ENCODE measurements at regions not wholly inside any gene's neighbourhood (a gene's known extent, or its start where the extent isn't known, plus 50 kb on each side); places are given as distances from the start of the nearest gene placed in this dataset.
"Not testable (repeated sequence)": the region's sequence is repeated elsewhere in the genome, so short reads cannot be mapped to it uniquely, and the experiment has no call there.

GRCh38 chr4:123536225-123536624 is 139.6 kb downstream of the SPRY1 start (continued):
- TF ChIP-seq OVOL2 (CRISPR knock-in tag; IDR thresholded peaks at IDR 0.05; ENCODE audit: borderline replicate concordance) (no peak), ERG (CRISPR knock-in tag; IDR thresholded peaks at IDR 0.05) (no peak), TEAD4 (CRISPR knock-in tag; IDR thresholded peaks at IDR 0.05) (no peak), ZNF416 (CRISPR knock-in tag; IDR thresholded peaks at IDR 0.05) (no peak), JUN (CRISPR knock-in tag; IDR thresholded peaks at IDR 0.05) (no peak), ZNF512 (CRISPR knock-in tag; IDR thresholded peaks at IDR 0.05; ENCODE audit: borderline replicate concordance) (no peak), NFATC4 (CRISPR knock-in tag; IDR thresholded peaks at IDR 0.05) (no peak), FOXP1 (CRISPR knock-in tag; IDR thresholded peaks at IDR 0.05; ENCODE audit: borderline replicate concordance) (no peak)

GRCh38 chr4:123537906-123538402 is 141.4 kb downstream of the SPRY1 start:
- POLR2A ChIA-PET; H3K36me3 Mint-ChIP-seq; ATAC-seq; H3K27me3 Mint-ChIP-seq (ENCODE audit: low read depth); CTCF ChIA-PET; H3K4me1 Mint-ChIP-seq; H3K27ac Mint-ChIP-seq; H3K4me3 Mint-ChIP-seq; DNase-seq (ENCODE audit: low spot score): not testable (repeated sequence)
- peaks cover 27% of the 10 kb centered on the region for H3K9me3 Mint-ChIP-seq

GRCh38 chr4:123545667-123546572 is 149.3 kb downstream of the SPRY1 start:
- DNase-seq (ENCODE audit: low spot score): no peak

GRCh38 chr4:123546573-123547060 is 150.0 kb downstream of the SPRY1 start:
- Mint-ChIP-seq H3K9me3 (peaks cover 16% of the 10 kb centered on the region), H3K4me1 (peaks cover 48% of the 10 kb centered on the region), H3K27ac (peak overlapping the region; percentile 99), H3K4me3 (no peak overlapping the region), H3K27me3 (ENCODE audit: low read depth) (peaks cover 2% of the 10 kb centered on the region; the same call in 1 of the 2 replicates), H3K36me3 (peaks cover 11% of the 10 kb centered on the region)
- DNase-seq (ENCODE audit: low spot score): no peak
- CTCF ChIA-PET: interaction anchor here (1.3 kb wide), 1 partner anchor 18 kb away, joined by 7 read pairs; no protein-coding TSS in a partner anchor
- peak; percentile 8 for ATAC-seq
- POLR2A ChIA-PET: no interaction called here
- TF ChIP-seq SP1 (CRISPR knock-in tag; conservative IDR thresholded peaks at IDR 0.05) (no peak), ZNF512 (CRISPR knock-in tag; IDR thresholded peaks at IDR 0.05; ENCODE audit: borderline replicate concordance) (no peak), ZBTB43 (CRISPR knock-in tag; IDR thresholded peaks at IDR 0.05) (no peak), CREM (CRISPR knock-in tag; IDR thresholded peaks at IDR 0.05) (no peak), AR (CRISPR knock-in tag; IDR thresholded peaks at IDR 0.05) (no peak), PREB (CRISPR knock-in tag; IDR thresholded peaks at IDR 0.05; ENCODE audit: borderline replicate concordance) (no peak)

More at GRCh38 chr4:123545667-123546572, 149.3 kb downstream of the SPRY1 start:
- peak overlapping the region; percentile 99 for H3K27ac Mint-ChIP-seq
- TF ChIP-seq CBFB (CRISPR knock-in tag; IDR thresholded peaks at IDR 0.05; ENCODE audit: low read depth): no peak
- no peak for TF ChIP-seq FOXJ3 (CRISPR knock-in tag; IDR thresholded peaks at IDR 0.05; ENCODE audit: borderline replicate concordance)
- no peak for TF ChIP-seq ETV6 (CRISPR knock-in tag; IDR thresholded peaks at IDR 0.05)
- no peak for TF ChIP-seq TEAD1 (CRISPR knock-in tag; IDR thresholded peaks at IDR 0.05)
- no peak for TF ChIP-seq ATF1 (CRISPR knock-in tag; IDR thresholded peaks at IDR 0.05)
- TF ChIP-seq TEAD4 (CRISPR knock-in tag; IDR thresholded peaks at IDR 0.05): no peak
- TF ChIP-seq ZNF396 (CRISPR knock-in tag; IDR thresholded peaks at IDR 0.05; ENCODE audit: borderline replicate concordance): no peak
- H3K9me3 Mint-ChIP-seq: peaks cover 11% of the 10 kb centered on the region
- ChIA-PET CTCF (interaction anchor here (1.3 kb wide), 1 partner anchor 18 kb away, joined by 7 read pairs; no protein-coding TSS in a partner anchor), POLR2A (interaction anchor here (1.6 kb wide), 1 partner anchor 102 kb away, joined by 3 read pairs; no protein-coding TSS in a partner anchor)
- H3K4me3 Mint-ChIP-seq: no peak overlapping the region
- H3K4me1 Mint-ChIP-seq: peaks cover 48% of the 10 kb centered on the region
- ATAC-seq: no peak
- H3K36me3 Mint-ChIP-seq: peaks cover 11% of the 10 kb centered on the region
- H3K27me3 Mint-ChIP-seq (ENCODE audit: low read depth): peaks cover 2% of the 10 kb centered on the region; the same call in 1 of the 2 replicates

Data from WTC11 (cell line).